MM.1S (cell line): ENCODE measurements at regions not wholly inside any gene's neighbourhood (a gene's known extent, or its start where the extent isn't known, plus 50 kb on each side); places are given as distances from the start of the nearest gene placed in this dataset.

ENCODE experiments used
- EZH2phosphoT487 ChIP-seq: fragments of 300-600 bp; sonication (generic); IDR thresholded peaks from 2 replicates; pipeline ENCODE4 v1.6.1; 2018; ENCODE audit warnings: antibody characterized with exemption, low read length
- TF ChIP-seq, protein P1 (sequence below): fragments of 300-600 bp; sonication (generic); IDR thresholded peaks from 2 replicates; pipeline ENCODE4 v1.5.1; 2016; ENCODE audit warnings: antibody characterized with exemption, low read length, mixed read lengths

- TF ChIP-seq, protein P1, sequence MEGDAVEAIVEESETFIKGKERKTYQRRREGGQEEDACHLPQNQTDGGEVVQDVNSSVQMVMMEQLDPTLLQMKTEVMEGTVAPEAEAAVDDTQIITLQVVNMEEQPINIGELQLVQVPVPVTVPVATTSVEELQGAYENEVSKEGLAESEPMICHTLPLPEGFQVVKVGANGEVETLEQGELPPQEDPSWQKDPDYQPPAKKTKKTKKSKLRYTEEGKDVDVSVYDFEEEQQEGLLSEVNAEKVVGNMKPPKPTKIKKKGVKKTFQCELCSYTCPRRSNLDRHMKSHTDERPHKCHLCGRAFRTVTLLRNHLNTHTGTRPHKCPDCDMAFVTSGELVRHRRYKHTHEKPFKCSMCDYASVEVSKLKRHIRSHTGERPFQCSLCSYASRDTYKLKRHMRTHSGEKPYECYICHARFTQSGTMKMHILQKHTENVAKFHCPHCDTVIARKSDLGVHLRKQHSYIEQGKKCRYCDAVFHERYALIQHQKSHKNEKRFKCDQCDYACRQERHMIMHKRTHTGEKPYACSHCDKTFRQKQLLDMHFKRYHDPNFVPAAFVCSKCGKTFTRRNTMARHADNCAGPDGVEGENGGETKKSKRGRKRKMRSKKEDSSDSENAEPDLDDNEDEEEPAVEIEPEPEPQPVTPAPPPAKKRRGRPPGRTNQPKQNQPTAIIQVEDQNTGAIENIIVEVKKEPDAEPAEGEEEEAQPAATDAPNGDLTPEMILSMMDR, result no peak
- no peak for TF ChIP-seq EZH2phosphoT487
Measured at GRCh38 chr2:242040303-242040655, 170.8 kb downstream of the RTP5 start.
